ENCODE measurements at regions not wholly inside any gene's neighbourhood (a gene's known extent, or its start where the extent isn't known, plus 50 kb on each side); places are given as distances from the start of the nearest gene placed in this dataset.

DNA sequence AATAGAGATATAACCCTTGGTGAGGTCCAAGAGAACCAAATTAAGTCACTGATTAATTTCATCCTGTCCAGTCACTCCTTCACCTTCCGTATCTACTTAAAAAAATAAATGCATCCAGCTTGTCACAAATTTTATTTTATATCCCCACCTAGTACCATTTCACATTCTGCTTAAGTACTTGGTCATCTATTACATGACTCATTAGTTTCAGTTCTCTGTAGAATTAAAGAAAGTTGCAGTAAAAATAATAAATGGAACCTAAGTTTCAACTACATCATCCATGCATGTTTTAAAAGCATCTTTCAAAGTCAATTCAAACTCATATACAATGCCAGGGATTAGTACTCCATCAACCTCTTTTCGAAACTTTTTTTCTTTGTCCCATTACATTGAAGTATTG is 130.2 kb downstream of the SH2D1A start:
- H3K4me3 ChIP-seq (ENCODE audit: low read depth in 1 of 2, low read length in 2 of 2) = no peak overlapping the region
- no peaks in the 10 kb centered on the region for H3K4me1 ChIP-seq (ENCODE audit: control insufficient read depth in 1 of 2, insufficient read depth in 2 of 2, low read length in 2 of 2)
- H3K9ac ChIP-seq (ENCODE audit: low read depth in 1 of 2, low read length in 2 of 2) = no peak overlapping the region
- no peaks in the 10 kb centered on the region for H3K36me3 ChIP-seq (ENCODE audit: control insufficient read depth in 1 of 2, insufficient read depth in 2 of 2, low read length in 2 of 2)
- H3K9me3 ChIP-seq (ENCODE audit: control insufficient read depth in 1 of 2, low read length in 2 of 2) = no peaks in the 10 kb centered on the region
- H3K27me3 ChIP-seq (ENCODE audit: control insufficient read depth in 1 of 2, insufficient read depth in 2 of 2, low read length in 2 of 2) = no peaks in the 10 kb centered on the region
- no peak overlapping the region for H3K27ac ChIP-seq (ENCODE audit: low read depth, low read length)

GRCh38 chrX:124478046-124478445 is 131.7 kb downstream of the SH2D1A start:
- H3K4me3 ChIP-seq (ENCODE audit: low read depth in 1 of 2, low read length in 2 of 2) = no peak overlapping the region
- no peaks in the 10 kb centered on the region for H3K4me1 ChIP-seq (ENCODE audit: control insufficient read depth in 1 of 2, insufficient read depth in 2 of 2, low read length in 2 of 2)
- no peaks in the 10 kb centered on the region for H3K27me3 ChIP-seq (ENCODE audit: control insufficient read depth in 1 of 2, insufficient read depth in 2 of 2, low read length in 2 of 2)
- no peaks in the 10 kb centered on the region for H3K9me3 ChIP-seq (ENCODE audit: control insufficient read depth in 1 of 2, low read length in 2 of 2)
- no peak overlapping the region for H3K9ac ChIP-seq (ENCODE audit: low read depth in 1 of 2, low read length in 2 of 2)
- no peaks in the 10 kb centered on the region for H3K36me3 ChIP-seq (ENCODE audit: control insufficient read depth in 1 of 2, insufficient read depth in 2 of 2, low read length in 2 of 2)
- H3K27ac ChIP-seq (ENCODE audit: low read depth, low read length) = no peak overlapping the region

DNA sequence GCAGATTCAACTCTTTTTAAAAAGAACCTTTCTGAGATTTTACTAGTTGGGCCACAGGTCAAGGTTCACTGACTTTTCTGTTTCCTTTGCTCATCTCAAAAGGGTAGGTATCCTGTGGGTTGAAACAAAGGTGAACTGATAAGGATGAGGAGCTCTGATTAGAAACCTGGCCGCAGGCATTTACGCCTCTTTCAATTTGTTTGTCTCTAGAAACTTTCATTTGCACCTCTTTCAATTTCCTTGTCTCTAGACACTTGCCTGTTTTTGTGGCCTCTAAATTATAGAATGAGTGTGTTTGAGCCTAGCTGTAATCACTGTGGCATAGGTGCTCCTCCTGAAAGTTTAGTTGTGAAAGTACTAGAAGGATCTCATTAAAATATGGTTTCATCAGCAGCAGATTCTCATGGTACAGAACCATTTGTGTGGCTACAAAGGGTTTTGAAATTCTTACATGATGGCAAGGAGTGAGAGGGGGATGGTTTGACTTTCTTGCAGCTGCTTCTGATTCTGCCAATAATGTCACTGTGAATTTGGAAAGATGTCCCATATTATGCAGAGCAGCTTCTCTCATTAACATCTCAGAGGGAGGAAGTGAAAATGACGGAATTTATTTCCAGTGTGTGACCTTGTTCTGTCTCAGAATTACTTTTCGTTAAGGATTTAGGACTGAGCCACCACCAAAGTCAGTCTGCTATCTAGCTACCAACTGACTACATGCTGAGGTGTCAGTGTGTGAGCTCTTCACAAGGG is 142.2 kb downstream of the SH2D1A start:
- Histone ChIP-seq H3K9me3 (ENCODE audit: control insufficient read depth in 1 of 2, low read length in 2 of 2) (no peaks in the 10 kb centered on the region), H3K4me1 (ENCODE audit: control insufficient read depth in 1 of 2, insufficient read depth in 2 of 2, low read length in 2 of 2) (no peaks in the 10 kb centered on the region), H3K27me3 (ENCODE audit: control insufficient read depth in 1 of 2, insufficient read depth in 2 of 2, low read length in 2 of 2) (no peaks in the 10 kb centered on the region), H3K9ac (ENCODE audit: low read depth in 1 of 2, low read length in 2 of 2) (no peak overlapping the region), H3K36me3 (ENCODE audit: control insufficient read depth in 1 of 2, insufficient read depth in 2 of 2, low read length in 2 of 2) (no peaks in the 10 kb centered on the region), H3K27ac (ENCODE audit: low read depth, low read length) (no peak overlapping the region), H3K4me3 (ENCODE audit: low read depth in 1 of 2, low read length in 2 of 2) (no peak overlapping the region)

- Histone ChIP-seq H3K4me1 (ENCODE audit: control insufficient read depth in 1 of 2, insufficient read depth in 2 of 2, low read length in 2 of 2) (no peaks in the 10 kb centered on the region), H3K27me3 (ENCODE audit: control insufficient read depth in 1 of 2, insufficient read depth in 2 of 2, low read length in 2 of 2) (no peaks in the 10 kb centered on the region), H3K9me3 (ENCODE audit: control insufficient read depth in 1 of 2, low read length in 2 of 2) (no peaks in the 10 kb centered on the region), H3K4me3 (ENCODE audit: low read depth in 1 of 2, low read length in 2 of 2) (no peak overlapping the region), H3K27ac (ENCODE audit: low read depth, low read length) (no peak overlapping the region), H3K36me3 (ENCODE audit: control insufficient read depth in 1 of 2, insufficient read depth in 2 of 2, low read length in 2 of 2) (no peaks in the 10 kb centered on the region), H3K9ac (ENCODE audit: low read depth in 1 of 2, low read length in 2 of 2) (no peak overlapping the region)
Observed at GRCh38 chrX:124493984-124494383, 147.6 kb downstream of the SH2D1A start.

DNA sequence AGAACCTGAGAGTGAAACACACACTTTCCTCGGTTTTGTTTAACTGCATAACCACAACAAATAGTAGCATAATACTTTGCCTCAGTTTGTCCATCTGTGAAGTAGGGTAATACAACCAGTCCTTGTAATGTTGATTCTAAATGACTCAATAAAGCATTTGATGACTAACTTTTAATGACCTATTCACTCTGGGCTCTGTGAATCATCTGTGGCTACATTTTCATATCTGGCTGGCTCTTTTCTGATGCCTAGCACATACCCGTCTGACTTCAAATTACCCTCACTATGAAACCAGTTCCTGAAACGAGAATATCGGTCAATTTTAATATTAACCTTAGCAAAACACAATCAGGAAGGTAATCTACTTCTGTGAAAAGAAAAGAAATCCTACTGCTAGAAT is 151.0 kb downstream of the SH2D1A start:
- Histone ChIP-seq H3K9ac (ENCODE audit: low read depth in 1 of 2, low read length in 2 of 2) (no peak overlapping the region), H3K4me3 (ENCODE audit: low read depth in 1 of 2, low read length in 2 of 2) (no peak overlapping the region)

DNA sequence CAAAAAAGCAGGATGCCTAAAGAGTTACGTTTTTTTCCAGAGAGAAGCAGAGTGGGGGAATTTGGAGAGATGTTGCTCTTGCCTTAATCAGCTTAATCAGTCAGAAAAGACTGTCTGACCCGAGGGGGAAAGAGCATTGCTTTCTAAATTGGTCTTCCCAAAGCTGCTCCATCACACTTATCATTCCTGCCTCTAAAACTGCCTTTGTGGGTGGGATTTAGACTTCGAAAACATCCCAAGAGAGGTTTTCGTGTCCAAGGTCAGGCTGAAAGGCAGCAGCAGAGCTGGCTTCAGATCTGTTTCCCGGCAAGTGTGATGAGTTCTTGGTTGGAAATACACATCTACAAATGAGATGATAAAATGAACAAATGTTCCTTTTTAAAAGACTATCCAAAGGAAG is 155.2 kb downstream of the SH2D1A start:
- H3K9ac ChIP-seq (ENCODE audit: low read depth in 1 of 2, low read length in 2 of 2) = no peak overlapping the region
- H3K9me3 ChIP-seq (ENCODE audit: control insufficient read depth in 1 of 2, low read length in 2 of 2) = no peaks in the 10 kb centered on the region
- H3K4me1 ChIP-seq (ENCODE audit: control insufficient read depth in 1 of 2, insufficient read depth in 2 of 2, low read length in 2 of 2) = no peaks in the 10 kb centered on the region
- H3K4me3 ChIP-seq (ENCODE audit: low read depth in 1 of 2, low read length in 2 of 2) = no peak overlapping the region
- H3K27me3 ChIP-seq (ENCODE audit: control insufficient read depth in 1 of 2, insufficient read depth in 2 of 2, low read length in 2 of 2) = no peaks in the 10 kb centered on the region
- H3K27ac ChIP-seq (ENCODE audit: low read depth, low read length) = no peak overlapping the region
- H3K36me3 ChIP-seq (ENCODE audit: control insufficient read depth in 1 of 2, insufficient read depth in 2 of 2, low read length in 2 of 2) = no peaks in the 10 kb centered on the region

More for the DNA sequence above, 151.0 kb downstream of the SH2D1A start:
- Histone ChIP-seq H3K36me3 (ENCODE audit: control insufficient read depth in 1 of 2, insufficient read depth in 2 of 2, low read length in 2 of 2) (no peaks in the 10 kb centered on the region), H3K27me3 (ENCODE audit: control insufficient read depth in 1 of 2, insufficient read depth in 2 of 2, low read length in 2 of 2) (no peaks in the 10 kb centered on the region), H3K27ac (ENCODE audit: low read depth, low read length) (no peak overlapping the region), H3K4me1 (ENCODE audit: control insufficient read depth in 1 of 2, insufficient read depth in 2 of 2, low read length in 2 of 2) (no peaks in the 10 kb centered on the region), H3K9me3 (ENCODE audit: control insufficient read depth in 1 of 2, low read length in 2 of 2) (no peaks in the 10 kb centered on the region)

DNA sequence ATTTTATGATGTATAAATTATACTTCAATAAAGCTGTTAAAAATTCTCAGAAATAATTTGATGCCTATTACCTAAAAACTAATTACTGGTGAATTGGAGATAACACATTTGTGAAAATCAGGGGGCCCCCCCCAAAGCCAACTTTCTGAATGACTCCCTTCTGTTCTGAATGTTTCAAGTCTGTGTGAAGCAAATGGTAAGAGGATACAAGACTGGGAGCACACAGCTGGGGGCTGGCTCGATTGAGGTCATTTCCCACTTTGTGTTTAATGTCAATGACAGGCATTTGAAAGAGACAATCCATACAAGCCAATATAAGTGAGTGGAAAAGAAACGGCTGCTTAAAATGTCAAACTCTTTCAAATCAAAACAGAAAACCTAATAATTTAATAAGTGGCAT is 155.8 kb downstream of the SH2D1A start:
- Histone ChIP-seq H3K27ac (ENCODE audit: low read depth, low read length) (no peak overlapping the region), H3K27me3 (ENCODE audit: control insufficient read depth in 1 of 2, insufficient read depth in 2 of 2, low read length in 2 of 2) (no peaks in the 10 kb centered on the region), H3K9ac (ENCODE audit: low read depth in 1 of 2, low read length in 2 of 2) (no peak overlapping the region), H3K4me1 (ENCODE audit: control insufficient read depth in 1 of 2, insufficient read depth in 2 of 2, low read length in 2 of 2) (no peaks in the 10 kb centered on the region), H3K9me3 (ENCODE audit: control insufficient read depth in 1 of 2, low read length in 2 of 2) (no peaks in the 10 kb centered on the region), H3K4me3 (ENCODE audit: low read depth in 1 of 2, low read length in 2 of 2) (no peak overlapping the region), H3K36me3 (ENCODE audit: control insufficient read depth in 1 of 2, insufficient read depth in 2 of 2, low read length in 2 of 2) (no peaks in the 10 kb centered on the region)

DNA sequence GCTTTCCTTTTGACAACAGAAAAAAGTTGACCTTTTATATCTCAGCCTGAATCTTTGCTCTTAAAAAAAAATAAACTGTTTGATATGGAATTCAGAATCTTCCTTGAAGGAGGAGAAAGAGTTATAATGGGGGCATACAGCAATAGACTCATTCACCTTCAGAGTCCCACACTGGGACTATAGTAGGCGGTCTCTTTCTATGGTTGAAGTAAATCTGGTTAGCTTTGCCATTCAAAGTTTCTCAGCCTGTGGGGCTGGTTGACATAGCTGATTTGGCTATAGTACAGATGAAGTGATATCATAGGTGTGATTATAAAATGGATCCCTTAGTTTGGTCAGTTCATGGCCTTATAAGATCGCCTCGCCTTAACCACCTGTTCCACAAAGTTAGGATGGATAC is 156.2 kb downstream of the SH2D1A start:
- no peaks in the 10 kb centered on the region for H3K9me3 ChIP-seq (ENCODE audit: control insufficient read depth in 1 of 2, low read length in 2 of 2)
- H3K4me3 ChIP-seq (ENCODE audit: low read depth in 1 of 2, low read length in 2 of 2) = no peak overlapping the region
- H3K27me3 ChIP-seq (ENCODE audit: control insufficient read depth in 1 of 2, insufficient read depth in 2 of 2, low read length in 2 of 2) = no peaks in the 10 kb centered on the region
- no peak overlapping the region for H3K9ac ChIP-seq (ENCODE audit: low read depth in 1 of 2, low read length in 2 of 2)
- H3K27ac ChIP-seq (ENCODE audit: low read depth, low read length) = no peak overlapping the region
- no peaks in the 10 kb centered on the region for H3K4me1 ChIP-seq (ENCODE audit: control insufficient read depth in 1 of 2, insufficient read depth in 2 of 2, low read length in 2 of 2)
- no peaks in the 10 kb centered on the region for H3K36me3 ChIP-seq (ENCODE audit: control insufficient read depth in 1 of 2, insufficient read depth in 2 of 2, low read length in 2 of 2)

- Histone ChIP-seq H3K27me3 (ENCODE audit: control insufficient read depth in 1 of 2, insufficient read depth in 2 of 2, low read length in 2 of 2) (no peaks in the 10 kb centered on the region), H3K4me3 (ENCODE audit: low read depth in 1 of 2, low read length in 2 of 2) (no peak overlapping the region), H3K36me3 (ENCODE audit: control insufficient read depth in 1 of 2, insufficient read depth in 2 of 2, low read length in 2 of 2) (no peaks in the 10 kb centered on the region), H3K9ac (ENCODE audit: low read depth in 1 of 2, low read length in 2 of 2) (no peak overlapping the region), H3K4me1 (ENCODE audit: control insufficient read depth in 1 of 2, insufficient read depth in 2 of 2, low read length in 2 of 2) (no peaks in the 10 kb centered on the region), H3K27ac (ENCODE audit: low read depth, low read length) (no peak overlapping the region), H3K9me3 (ENCODE audit: control insufficient read depth in 1 of 2, low read length in 2 of 2) (no peaks in the 10 kb centered on the region)
Observed at GRCh38 chrX:124504111-124504983, 158.0 kb downstream of the SH2D1A start.

GRCh38 chrX:124506066-124506465 is 159.7 kb downstream of the SH2D1A start:
- no peaks in the 10 kb centered on the region for H3K4me1 ChIP-seq (ENCODE audit: control insufficient read depth in 1 of 2, insufficient read depth in 2 of 2, low read length in 2 of 2)
- H3K36me3 ChIP-seq (ENCODE audit: control insufficient read depth in 1 of 2, insufficient read depth in 2 of 2, low read length in 2 of 2) = no peaks in the 10 kb centered on the region
- H3K4me3 ChIP-seq (ENCODE audit: low read depth in 1 of 2, low read length in 2 of 2) = no peak overlapping the region
- H3K9ac ChIP-seq (ENCODE audit: low read depth in 1 of 2, low read length in 2 of 2) = no peak overlapping the region
- no peaks in the 10 kb centered on the region for H3K9me3 ChIP-seq (ENCODE audit: control insufficient read depth in 1 of 2, low read length in 2 of 2)
- no peak overlapping the region for H3K27ac ChIP-seq (ENCODE audit: low read depth, low read length)
- no peaks in the 10 kb centered on the region for H3K27me3 ChIP-seq (ENCODE audit: control insufficient read depth in 1 of 2, insufficient read depth in 2 of 2, low read length in 2 of 2)

Data from duodenal mucosa (tissue), 2 donors.